AG09319 (cell line): ENCODE measurements at regions not wholly inside any gene's neighbourhood (a gene's known extent, or its start where the extent isn't known, plus 50 kb on each side); places are given as distances from the start of the nearest gene placed in this dataset.
A peak's percentile ranks its signal among the peaks of the same experiment; 100 is the strongest.

Source experiments
- DNase-seq: peaks from one replicate; pipeline ENCODE4 v3.0.0-alpha.2; 2010; ENCODE audit warnings: low read depth; ENCODE audit errors: extremely low read depth
- TF ChIP-seq, protein P1 (sequence below): IDR thresholded peaks from 2 replicates; pipeline ENCODE4 v1.5.1; 2011; ENCODE audit warnings: low read depth, mild to moderate bottlenecking, inconsistent platforms, low read length, moderate library complexity

DNA sequence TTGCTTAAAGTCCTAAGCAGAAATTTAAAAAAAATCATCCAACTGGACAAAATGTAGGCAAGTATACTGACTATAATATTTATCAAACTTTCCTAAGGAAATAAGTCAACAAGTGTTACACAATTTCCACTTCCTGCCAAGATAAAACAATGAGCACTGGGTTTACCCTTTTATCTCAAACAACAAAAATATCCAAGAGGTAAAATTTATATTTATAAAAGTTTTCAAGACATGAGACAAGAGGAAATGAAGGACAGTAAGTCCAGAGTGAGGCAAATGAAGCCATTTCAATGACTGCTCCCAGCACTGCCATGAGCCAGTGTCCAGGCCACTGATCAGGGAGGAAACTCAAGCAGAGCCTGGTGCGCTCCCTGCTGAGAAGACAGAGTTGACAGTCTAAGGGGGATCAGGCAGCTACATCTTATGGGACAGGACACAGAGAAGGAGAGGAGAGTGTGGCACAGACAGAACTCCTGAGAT, 439.4 kb downstream of the RAP2B start:
- TF ChIP-seq, protein P1, sequence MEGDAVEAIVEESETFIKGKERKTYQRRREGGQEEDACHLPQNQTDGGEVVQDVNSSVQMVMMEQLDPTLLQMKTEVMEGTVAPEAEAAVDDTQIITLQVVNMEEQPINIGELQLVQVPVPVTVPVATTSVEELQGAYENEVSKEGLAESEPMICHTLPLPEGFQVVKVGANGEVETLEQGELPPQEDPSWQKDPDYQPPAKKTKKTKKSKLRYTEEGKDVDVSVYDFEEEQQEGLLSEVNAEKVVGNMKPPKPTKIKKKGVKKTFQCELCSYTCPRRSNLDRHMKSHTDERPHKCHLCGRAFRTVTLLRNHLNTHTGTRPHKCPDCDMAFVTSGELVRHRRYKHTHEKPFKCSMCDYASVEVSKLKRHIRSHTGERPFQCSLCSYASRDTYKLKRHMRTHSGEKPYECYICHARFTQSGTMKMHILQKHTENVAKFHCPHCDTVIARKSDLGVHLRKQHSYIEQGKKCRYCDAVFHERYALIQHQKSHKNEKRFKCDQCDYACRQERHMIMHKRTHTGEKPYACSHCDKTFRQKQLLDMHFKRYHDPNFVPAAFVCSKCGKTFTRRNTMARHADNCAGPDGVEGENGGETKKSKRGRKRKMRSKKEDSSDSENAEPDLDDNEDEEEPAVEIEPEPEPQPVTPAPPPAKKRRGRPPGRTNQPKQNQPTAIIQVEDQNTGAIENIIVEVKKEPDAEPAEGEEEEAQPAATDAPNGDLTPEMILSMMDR = no peak
- DNase-seq = no peak

DNA sequence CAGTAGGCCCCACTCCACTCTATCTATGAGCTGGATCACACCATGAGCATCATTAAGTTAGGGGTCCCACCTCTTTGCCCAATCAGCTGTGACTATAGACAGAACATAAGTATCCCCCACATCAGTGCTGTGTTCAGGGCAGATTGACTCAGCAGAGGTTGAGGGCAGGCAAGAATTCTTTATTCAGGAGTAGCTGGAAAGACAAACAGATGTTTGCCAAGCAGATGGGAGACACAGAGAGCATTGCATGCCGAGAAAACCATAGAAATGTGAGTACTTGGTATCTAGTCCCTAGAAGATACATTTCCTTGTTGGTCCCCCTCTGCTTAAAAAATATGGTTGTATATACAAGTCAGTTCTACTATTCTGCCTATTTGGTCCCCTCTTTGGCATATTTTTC, 440.8 kb downstream of the RAP2B start:
- TF ChIP-seq, protein P1 = no peak
- no peak for DNase-seq

DNA sequence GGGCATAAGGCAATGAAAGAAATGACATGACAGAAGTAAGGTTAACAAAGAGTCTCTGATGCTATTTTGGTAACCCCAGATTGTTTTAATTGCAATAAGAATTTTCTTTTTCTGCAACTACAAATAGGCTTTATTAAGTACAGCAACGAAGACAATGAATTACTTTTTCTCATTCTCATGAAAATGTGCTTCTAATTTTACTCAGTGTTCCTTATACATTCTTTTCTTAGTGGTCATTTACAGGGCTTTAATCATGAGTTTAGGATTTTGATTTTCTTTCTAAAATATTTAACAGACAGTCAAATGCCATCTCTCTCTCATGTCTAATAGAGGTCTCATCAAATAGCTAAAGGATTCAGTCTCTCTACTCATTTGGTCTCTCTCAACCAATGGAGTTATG, 452.1 kb downstream of the RAP2B start:
- TF ChIP-seq, protein P1 = no peak
- peak; percentile 18 for DNase-seq

DNA sequence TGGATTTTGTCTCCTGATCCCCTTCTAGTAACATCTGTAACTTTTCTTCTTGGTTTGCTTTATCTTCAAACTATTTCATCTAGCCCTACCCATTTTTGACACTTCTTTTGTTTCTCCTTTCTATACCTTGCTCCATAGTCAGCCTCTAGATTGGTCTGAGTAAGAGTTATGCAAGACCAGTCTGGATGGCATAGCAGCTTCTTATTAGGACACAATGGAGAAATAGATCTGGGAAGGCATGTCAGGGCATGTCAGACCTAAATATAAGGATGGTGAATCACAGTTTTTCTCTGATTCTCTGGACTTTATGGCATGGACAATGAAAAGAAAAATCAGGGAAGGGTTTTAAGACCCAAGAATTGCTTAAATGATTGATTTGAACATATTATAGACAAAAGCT, 452.5 kb downstream of the RAP2B start:
- TF ChIP-seq, protein P1 = no peak
- DNase-seq = peak; percentile 53

DNA sequence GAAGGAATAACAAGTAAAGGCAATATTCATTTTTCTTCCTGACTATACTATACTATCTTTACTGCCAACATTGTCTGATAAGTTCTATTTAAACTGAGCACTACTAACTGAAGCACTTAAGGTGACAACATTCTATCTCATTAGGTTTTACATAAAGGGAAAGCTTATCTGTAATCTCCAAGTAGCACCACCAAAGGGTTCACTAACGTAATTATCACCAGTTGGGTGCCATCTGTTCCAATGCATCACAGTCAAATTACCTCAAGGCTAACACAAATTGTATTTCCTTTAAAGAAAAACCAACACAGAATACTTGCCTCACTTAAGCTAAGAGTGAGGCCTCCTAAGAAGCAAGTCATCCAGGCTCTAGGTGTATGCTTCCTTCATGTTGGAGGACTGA, 453.8 kb downstream of the RAP2B start:
- no peak for DNase-seq
- TF ChIP-seq, protein P1 = no peak

DNA sequence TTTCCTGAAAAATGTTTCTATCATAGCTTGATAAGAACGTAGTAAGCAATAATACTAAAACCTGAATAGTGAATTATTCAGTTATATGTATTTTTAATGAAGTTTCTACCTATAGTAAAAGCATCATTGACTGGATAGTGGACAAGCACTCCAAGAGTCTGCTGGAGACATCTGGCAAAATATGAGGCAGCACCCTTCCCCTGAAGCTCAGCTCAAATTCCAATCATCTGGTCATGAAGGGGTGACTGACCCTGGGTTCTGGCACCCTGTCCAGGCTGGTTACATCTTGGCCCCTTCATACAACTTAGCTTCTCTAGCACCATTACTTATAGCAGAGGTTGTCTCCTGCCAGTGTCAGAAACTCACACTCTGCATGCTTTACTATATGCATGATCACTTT, 455.4 kb downstream of the RAP2B start:
- DNase-seq = no peak
- TF ChIP-seq, protein P1 = no peak

DNA sequence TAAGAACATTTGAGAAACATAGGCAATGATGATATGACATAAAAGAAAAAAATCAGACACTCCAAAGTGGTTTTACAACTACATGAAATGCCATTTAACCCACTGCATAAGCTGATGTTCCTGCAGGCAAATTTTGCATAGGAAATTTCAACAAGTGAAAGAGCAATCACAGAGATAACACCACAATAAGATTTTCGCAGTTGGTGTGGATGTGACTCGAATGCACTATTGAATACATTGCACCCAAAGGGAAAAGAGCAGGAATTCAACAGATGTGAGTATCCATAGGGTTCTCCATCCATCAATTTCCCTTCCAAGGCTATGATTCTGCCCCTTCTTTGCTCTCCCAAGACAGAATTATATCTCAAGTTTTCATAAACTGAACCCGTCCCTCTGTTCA, 456.1 kb downstream of the RAP2B start:
- TF ChIP-seq, protein P1 = no peak
- DNase-seq = no peak
